C4-2B (cell line): ENCODE measurements at regions not wholly inside any gene's neighbourhood (a gene's known extent, or its start where the extent isn't known, plus 50 kb on each side); places are given as distances from the start of the nearest gene placed in this dataset.

Experiments
- H3K27ac ChIP-seq: fragments of 450-650 bp; 2 replicates; pipeline ENCODE4 v1.5.1; 2017
- ZFX ChIP-seq: fragments of 450-650 bp; IDR thresholded peaks from 2 replicates; pipeline ENCODE4 v1.6.1; 2017
- TF ChIP-seq, protein P1 (sequence below): fragments of 450-650 bp; conservative IDR thresholded peaks from 2 replicates; pipeline ENCODE4 v1.5.1; 2017; ENCODE audit warnings: mild to moderate bottlenecking

DNA sequence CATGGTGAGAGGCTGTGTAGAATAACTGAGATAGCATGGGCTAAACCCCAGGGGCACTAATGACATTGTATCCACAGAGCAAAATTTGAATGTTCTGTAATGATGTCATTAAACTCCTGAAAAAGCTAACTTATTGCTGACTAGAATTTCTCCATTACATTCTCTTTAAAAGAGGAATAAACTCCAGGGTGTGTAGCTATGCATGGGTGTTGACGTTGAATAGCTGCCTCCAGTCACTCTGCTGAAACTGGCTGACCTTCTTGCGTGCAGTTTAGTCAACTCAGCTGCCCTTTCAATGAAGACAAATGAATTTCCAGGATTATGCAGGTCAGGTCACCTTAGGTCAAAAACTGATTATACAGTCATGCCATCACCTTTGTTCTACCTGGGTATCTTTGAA lies 617.5 kb upstream of the WWC1 start:
- TF ChIP-seq, protein P1, sequence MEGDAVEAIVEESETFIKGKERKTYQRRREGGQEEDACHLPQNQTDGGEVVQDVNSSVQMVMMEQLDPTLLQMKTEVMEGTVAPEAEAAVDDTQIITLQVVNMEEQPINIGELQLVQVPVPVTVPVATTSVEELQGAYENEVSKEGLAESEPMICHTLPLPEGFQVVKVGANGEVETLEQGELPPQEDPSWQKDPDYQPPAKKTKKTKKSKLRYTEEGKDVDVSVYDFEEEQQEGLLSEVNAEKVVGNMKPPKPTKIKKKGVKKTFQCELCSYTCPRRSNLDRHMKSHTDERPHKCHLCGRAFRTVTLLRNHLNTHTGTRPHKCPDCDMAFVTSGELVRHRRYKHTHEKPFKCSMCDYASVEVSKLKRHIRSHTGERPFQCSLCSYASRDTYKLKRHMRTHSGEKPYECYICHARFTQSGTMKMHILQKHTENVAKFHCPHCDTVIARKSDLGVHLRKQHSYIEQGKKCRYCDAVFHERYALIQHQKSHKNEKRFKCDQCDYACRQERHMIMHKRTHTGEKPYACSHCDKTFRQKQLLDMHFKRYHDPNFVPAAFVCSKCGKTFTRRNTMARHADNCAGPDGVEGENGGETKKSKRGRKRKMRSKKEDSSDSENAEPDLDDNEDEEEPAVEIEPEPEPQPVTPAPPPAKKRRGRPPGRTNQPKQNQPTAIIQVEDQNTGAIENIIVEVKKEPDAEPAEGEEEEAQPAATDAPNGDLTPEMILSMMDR: no peak
- TF ChIP-seq ZFX: no peak
- H3K27ac ChIP-seq: no peak overlapping the region

DNA sequence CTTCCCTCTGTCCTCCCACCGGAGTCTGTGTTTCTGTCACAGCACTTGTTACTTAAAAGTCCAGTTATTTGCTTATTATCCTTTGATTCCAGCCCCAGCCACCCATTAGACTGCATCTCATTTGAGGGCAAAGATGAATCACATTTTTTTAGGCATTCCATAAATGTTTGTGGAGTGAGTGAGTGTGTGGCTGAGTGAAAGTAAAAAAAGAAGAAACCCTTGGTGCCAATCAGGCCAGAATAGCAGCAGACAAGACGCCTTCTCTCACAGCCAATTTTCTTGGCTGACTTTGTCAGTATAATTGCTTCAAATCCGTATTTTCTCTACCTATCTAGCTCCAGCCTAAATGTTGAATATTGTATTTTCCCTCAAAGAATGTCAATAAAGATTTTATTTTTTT lies 613.0 kb upstream of the WWC1 start:
- TF ChIP-seq, protein P1: no peak
- no peak for TF ChIP-seq ZFX

DNA sequence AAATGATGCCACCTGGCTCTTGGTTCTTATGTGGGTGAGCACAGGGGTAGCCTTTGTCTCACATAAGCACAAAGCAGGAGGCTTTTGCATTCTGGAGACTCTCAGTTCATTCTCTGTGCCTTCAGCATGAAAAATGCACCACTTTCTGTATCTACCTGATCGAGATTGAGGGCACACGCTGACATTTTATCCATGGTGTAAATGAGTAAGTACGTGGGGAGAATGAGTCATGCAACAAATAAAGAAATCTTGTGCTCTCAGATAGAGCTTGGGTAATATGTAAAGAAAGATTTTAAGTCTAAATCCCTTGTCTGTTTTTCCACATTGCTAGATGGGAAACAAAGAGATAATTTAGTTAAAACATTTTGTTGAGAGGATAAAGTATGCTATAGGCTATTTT lies 607.2 kb upstream of the WWC1 start:
- no peak for TF ChIP-seq ZFX
- H3K27ac ChIP-seq: no peak overlapping the region

More for the DNA sequence above, 613.0 kb upstream of the WWC1 start:
- no peak overlapping the region for H3K27ac ChIP-seq

DNA sequence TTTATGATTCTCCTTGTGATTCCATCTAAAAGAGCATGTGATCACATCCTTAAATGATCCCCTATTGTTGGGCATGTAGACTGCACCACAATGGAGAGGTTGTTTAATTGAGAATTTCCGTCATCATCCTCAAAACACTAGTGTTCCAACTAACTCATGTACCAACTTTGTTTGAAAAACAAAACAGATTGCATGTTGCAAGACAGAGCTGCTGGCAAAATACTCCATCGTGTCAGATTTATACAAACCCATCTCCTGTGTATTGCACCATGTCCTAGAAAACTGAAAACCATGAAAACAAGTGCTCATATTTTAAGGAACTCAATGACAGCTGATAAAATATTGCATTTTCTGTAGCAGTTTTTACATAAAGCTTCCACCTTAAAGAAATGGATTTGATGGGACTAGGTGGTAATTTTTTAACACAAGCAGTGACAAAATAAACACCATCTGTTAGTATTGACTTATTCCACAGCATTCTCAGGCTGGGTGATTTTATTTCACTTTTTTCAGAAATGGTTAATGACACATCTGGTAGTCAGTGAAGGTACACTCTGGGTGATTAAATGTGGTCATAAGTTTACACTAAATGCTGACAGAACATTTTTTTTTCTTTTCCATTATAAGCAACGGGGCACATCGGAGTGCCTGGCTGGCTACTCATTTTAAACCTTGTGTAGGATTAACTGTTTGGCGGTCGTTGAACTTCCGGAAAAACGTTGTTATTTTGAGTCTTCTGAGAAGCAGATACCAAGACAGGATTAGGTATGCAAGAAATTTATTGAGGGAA lies 602.9 kb upstream of the WWC1 start:
- TF ChIP-seq, protein P1: no peak
- TF ChIP-seq ZFX: no peak
- H3K27ac ChIP-seq: no peak overlapping the region

DNA sequence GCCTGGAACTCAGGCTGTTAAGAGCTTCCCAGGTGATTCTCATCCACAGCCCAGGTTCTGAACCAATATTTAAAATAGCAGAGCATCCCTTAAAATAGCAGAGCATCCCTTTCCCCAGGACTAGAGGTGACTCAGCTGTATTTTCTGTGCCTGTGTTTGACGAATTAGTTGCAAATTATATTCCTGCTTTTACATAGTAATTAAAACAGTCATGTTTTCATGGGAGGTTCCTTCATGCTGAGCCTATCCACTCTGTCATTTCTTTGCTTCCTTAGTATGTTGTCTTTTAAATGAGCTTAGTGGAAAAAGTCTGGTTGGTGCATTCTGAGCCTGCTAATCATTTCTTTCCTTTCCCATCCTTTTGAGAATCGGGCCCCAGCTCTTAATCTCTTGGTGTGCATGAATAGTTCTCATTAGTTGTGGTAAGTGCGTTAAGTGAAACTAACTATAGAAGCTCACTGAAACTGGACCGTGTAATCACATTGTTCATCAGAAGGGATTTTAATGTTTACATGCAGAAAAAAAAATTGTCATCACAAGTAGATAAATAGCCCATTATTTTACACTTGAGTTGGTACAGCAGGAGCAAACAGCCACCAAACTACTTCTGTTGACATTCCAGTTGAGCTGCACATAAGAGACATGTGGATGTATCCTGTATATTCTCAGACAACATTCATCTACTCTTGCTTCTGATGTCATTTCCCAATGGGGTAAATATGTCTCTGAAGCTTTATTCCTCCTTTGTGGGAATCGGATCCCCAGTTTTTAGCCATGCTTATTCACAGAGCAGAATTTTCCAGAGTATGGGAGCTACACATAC lies 596.9 kb upstream of the WWC1 start:
- TF ChIP-seq ZFX: no peak
- TF ChIP-seq, protein P1: no peak
- no peak overlapping the region for H3K27ac ChIP-seq

DNA sequence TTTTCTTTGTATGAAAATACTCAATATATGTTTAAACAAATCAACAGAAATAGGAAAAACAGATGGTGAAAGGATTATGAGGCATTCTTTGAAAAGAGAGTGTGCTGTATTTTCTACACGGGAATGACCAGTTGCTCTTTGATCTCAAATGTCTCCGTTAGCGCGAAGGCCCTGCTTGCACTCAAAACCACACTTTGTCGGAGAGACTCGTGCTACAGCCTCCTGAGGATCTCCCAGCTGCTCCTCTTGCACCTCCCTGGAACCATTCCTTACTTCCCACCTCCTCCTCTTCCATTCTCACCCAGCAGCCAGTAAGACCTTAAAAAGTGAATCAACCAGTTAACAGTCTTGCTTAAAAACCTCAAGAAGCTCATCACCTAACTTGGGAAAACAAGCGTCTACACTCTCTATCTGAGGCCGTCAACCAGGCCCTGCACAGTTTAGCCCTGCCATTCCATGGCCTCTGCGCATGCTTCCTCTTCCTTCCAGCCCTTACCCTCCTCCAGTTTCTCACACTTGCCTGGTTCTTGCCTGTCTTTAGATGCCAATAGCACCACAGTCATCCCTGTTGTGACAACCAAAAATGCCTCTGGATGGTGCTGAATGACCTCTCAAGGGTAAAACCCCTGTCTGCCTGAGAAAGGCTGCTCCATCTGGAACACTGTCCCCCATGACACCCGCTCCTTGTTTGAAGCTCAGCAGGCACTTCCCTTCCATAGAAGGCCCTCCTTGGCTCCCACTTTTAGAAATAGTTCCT lies 594.7 kb upstream of the WWC1 start:
- TF ChIP-seq, protein P1: no peak
- no peak for TF ChIP-seq ZFX
- no peak overlapping the region for H3K27ac ChIP-seq

DNA sequence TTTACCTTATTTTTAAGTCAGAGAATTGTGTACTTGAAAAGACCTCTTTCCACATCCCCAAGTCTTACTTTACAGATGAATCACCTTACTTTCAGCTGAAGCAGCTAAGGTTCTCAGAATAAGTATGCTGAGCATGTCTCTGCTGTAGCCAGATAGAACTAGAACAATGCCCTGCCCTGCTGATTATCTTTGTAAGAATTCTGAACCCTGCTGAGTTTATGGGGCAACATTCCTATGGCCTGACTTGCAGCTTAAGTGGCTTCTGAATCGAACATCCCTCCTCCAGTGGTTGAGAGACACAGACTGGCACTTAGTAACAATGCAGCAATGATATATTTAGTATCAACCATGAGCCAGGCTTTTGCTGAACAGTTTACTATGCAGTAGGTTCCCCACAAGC lies 592.0 kb upstream of the WWC1 start:
- no peak overlapping the region for H3K27ac ChIP-seq
- TF ChIP-seq ZFX: no peak
- TF ChIP-seq, protein P1: no peak
